G401 (cell line): ENCODE measurements at regions not wholly inside any gene's neighbourhood (a gene's known extent, or its start where the extent isn't known, plus 50 kb on each side); places are given as distances from the start of the nearest gene placed in this dataset.
"Not testable (repeated sequence)": the region's sequence is repeated elsewhere in the genome, so short reads cannot be mapped to it uniquely, and the experiment has no call there.

Experiments
- DNase-seq: peaks from one replicate; pipeline ENCODE4 v3.0.0-alpha.2; 2015; ENCODE audit warnings: low spot score
- in situ Hi-C: cut with HindIII; loops from 2 replicates; pipeline ENCODE4 v1.10.0; 2016; ENCODE audit warnings: low sequenced_read_pairs, mixed read lengths

- DNase-seq = no peak
- in situ Hi-C loops = no loop called here
These were observed 186.8 kb upstream of the RBM19 start for GRCh38 chr12:114152890-114153289.

GRCh38 chr12:114152066-114152465 lies 185.9 kb upstream of the RBM19 start:
- in situ Hi-C loops = no loop called here
- DNase-seq = no peak

- in situ Hi-C loops, DNase-seq: not testable (repeated sequence)
These were observed 184.5 kb upstream of the RBM19 start for GRCh38 chr12:114150584-114150983.

GRCh38 chr12:114141921-114142564 lies 175.9 kb upstream of the RBM19 start:
- in situ Hi-C loops = no loop called here
- no peak for DNase-seq

- DNase-seq = no peak
- in situ Hi-C loops = no loop called here
These were observed 174.5 kb upstream of the RBM19 start for GRCh38 chr12:114140576-114140975.

GRCh38 chr12:114136631-114137030 lies 170.5 kb upstream of the RBM19 start:
- no peak for DNase-seq

GRCh38 chr12:114134922-114135321 lies 168.8 kb upstream of the RBM19 start:
- no peak for DNase-seq
- in situ Hi-C loops = no loop called here

More at GRCh38 chr12:114136631-114137030, 170.5 kb upstream of the RBM19 start:
- in situ Hi-C loops = no loop called here

GRCh38 chr12:114131824-114132223 lies 165.7 kb upstream of the RBM19 start:
- DNase-seq = no peak
- in situ Hi-C loops = no loop called here

GRCh38 chr12:114123108-114123507 lies 157.0 kb upstream of the RBM19 start:
- in situ Hi-C loops = no loop called here
- no peak for DNase-seq

- in situ Hi-C loops = no loop called here
- no peak for DNase-seq
These were observed 155.9 kb upstream of the RBM19 start for GRCh38 chr12:114122016-114122415.

- no peak for DNase-seq
- in situ Hi-C loops = no loop called here
These were observed 153.2 kb upstream of the RBM19 start for GRCh38 chr12:114119316-114119715.

GRCh38 chr12:114096461-114096860 lies 130.3 kb upstream of the RBM19 start:
- DNase-seq = no peak
- in situ Hi-C loops = no loop called here

- no peak for DNase-seq
- in situ Hi-C loops = no loop called here
These were observed 127.4 kb upstream of the RBM19 start for GRCh38 chr12:114093520-114093919.

- in situ Hi-C loops = no loop called here
- DNase-seq = no peak
These were observed 126.9 kb upstream of the RBM19 start for GRCh38 chr12:114092981-114093380.

- no peak for DNase-seq
- in situ Hi-C loops = no loop called here
These were observed 124.1 kb upstream of the RBM19 start for GRCh38 chr12:114090211-114090610.

- in situ Hi-C loops = no loop called here
- DNase-seq = no peak
These were observed 107.0 kb upstream of the RBM19 start for GRCh38 chr12:114073076-114073475.

GRCh38 chr12:114069507-114069906 lies 103.4 kb upstream of the RBM19 start:
- in situ Hi-C loops = no loop called here
- no peak for DNase-seq

- in situ Hi-C loops = no loop called here
- DNase-seq = no peak
These were observed 98.4 kb upstream of the RBM19 start for GRCh38 chr12:114064497-114064896.

- DNase-seq, in situ Hi-C loops: not testable (repeated sequence)
These were observed 97.9 kb upstream of the RBM19 start for GRCh38 chr12:114064034-114064433.

- no peak for DNase-seq
- in situ Hi-C loops = no loop called here
These were observed 97.3 kb upstream of the RBM19 start for GRCh38 chr12:114063435-114063834.

GRCh38 chr12:114056351-114056750 lies 90.2 kb upstream of the RBM19 start:
- in situ Hi-C loops, DNase-seq: not testable (repeated sequence)
